C4-2B (cell line): ENCODE measurements at regions not wholly inside any gene's neighbourhood (a gene's known extent, or its start where the extent isn't known, plus 50 kb on each side); places are given as distances from the start of the nearest gene placed in this dataset.

ENCODE experiments used
- ZFX ChIP-seq: fragments of 450-650 bp; IDR thresholded peaks from 2 replicates; pipeline ENCODE4 v1.6.1; 2017
- TF ChIP-seq, protein P1 (sequence below): fragments of 450-650 bp; conservative IDR thresholded peaks from 2 replicates; pipeline ENCODE4 v1.5.1; 2017; ENCODE audit warnings: mild to moderate bottlenecking

DNA sequence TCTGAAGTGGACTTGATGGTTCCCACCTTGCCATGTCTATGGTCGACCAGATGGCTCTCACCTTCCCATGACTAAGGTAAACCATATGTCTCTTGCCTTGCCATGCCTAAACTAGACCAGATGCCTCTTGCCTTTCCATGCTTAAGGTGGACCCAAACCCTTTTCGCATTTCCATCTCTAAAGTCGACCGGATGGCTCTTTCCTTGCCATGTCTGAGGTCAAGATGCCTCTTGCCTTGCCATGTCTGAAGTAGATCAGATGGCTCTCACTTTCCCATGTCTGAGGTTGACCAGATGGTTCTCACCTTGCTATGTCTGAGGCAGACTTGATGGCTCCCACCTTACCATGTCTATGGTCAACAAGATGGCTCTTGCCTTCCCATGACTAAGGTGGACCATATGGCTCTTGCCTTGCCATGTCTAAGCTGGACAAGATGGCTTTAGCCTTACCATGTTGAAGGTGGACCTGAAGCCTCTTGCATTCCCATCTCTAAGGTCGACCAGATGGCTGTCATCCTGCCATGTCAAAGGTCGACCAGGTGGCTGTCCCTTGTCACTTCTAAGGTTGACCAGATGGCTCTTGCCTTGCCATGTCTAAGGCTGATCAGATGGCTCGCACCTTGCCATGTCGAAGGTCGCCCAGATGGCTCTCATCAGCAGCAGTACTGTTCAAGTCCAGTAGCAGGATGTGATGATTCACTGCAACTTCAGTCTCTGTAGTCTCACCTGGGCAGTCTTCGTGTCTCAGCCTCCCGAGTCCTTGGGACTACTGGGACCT lies 1439.4 kb downstream of the UQCRFS1 start:
- TF ChIP-seq, protein P1, sequence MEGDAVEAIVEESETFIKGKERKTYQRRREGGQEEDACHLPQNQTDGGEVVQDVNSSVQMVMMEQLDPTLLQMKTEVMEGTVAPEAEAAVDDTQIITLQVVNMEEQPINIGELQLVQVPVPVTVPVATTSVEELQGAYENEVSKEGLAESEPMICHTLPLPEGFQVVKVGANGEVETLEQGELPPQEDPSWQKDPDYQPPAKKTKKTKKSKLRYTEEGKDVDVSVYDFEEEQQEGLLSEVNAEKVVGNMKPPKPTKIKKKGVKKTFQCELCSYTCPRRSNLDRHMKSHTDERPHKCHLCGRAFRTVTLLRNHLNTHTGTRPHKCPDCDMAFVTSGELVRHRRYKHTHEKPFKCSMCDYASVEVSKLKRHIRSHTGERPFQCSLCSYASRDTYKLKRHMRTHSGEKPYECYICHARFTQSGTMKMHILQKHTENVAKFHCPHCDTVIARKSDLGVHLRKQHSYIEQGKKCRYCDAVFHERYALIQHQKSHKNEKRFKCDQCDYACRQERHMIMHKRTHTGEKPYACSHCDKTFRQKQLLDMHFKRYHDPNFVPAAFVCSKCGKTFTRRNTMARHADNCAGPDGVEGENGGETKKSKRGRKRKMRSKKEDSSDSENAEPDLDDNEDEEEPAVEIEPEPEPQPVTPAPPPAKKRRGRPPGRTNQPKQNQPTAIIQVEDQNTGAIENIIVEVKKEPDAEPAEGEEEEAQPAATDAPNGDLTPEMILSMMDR, result no peak
- no peak for TF ChIP-seq ZFX
